ENCODE measurements at regions not wholly inside any gene's neighbourhood (a gene's known extent, or its start where the extent isn't known, plus 50 kb on each side); places are given as distances from the start of the nearest gene placed in this dataset.
A peak's percentile ranks its signal among the peaks of the same experiment; 100 is the strongest.

GRCh38 chr14:30165255-30165654, 237.6 kb upstream of the PRKD1 start:
- TF ChIP-seq EZH2phosphoT487 (IDR thresholded peaks at IDR 0.05; ENCODE audit: low read length) (no peak), EZH2 (optimal IDR thresholded peaks at IDR 0.05; ENCODE audit: low read depth, low read length) (no peak), CTCF (IDR thresholded peaks at IDR 0.05; ENCODE audit: low read length) (no peak)
- H3K4me2 ChIP-seq (ENCODE audit: low read depth, low read length): no peak overlapping the region
- H3K4me1 ChIP-seq (ENCODE audit: low read length): no peaks in the 10 kb centered on the region
- no peaks in the 10 kb centered on the region for H3K36me3 ChIP-seq (replicated peaks; ENCODE audit: insufficient read depth, low read length)
- no peak overlapping the region for H3K9ac ChIP-seq (ENCODE audit: low read length)
- no peaks in the 10 kb centered on the region for H3K9me3 ChIP-seq (replicated peaks; ENCODE audit: insufficient read depth, low read length)
- no peaks in the 10 kb centered on the region for H3K27me3 ChIP-seq (replicated peaks; ENCODE audit: insufficient read depth, low read length)
- no peaks in the 10 kb centered on the region for H3K9me2 ChIP-seq (replicated peaks; ENCODE audit: insufficient read depth, low read length)
- no peak overlapping the region for H3K27ac ChIP-seq (ENCODE audit: low read length)
- no peak overlapping the region for H3K4me3 ChIP-seq (ENCODE audit: low read length)
- H3K79me2 ChIP-seq (ENCODE audit: low read length): no peaks in the 10 kb centered on the region
- no peaks in the 10 kb centered on the region for H4K20me1 ChIP-seq (ENCODE audit: insufficient read depth, low read length)
- no peak overlapping the region for H2AFZ ChIP-seq (ENCODE audit: low read length)
- H3F3A ChIP-seq (ENCODE audit: insufficient read depth, low read length): no peaks in the 10 kb centered on the region
- DNase-seq: peak; percentile 10

GRCh38 chr14:30177781-30178180, 250.1 kb upstream of the PRKD1 start:
- no peak overlapping the region for H3K9ac ChIP-seq (ENCODE audit: low read length)
- H3K36me3 ChIP-seq (replicated peaks; ENCODE audit: insufficient read depth, low read length): no peaks in the 10 kb centered on the region
- no peaks in the 10 kb centered on the region for H3F3A ChIP-seq (ENCODE audit: insufficient read depth, low read length)
- no peak overlapping the region for H3K4me3 ChIP-seq (ENCODE audit: low read length)
- H3K27me3 ChIP-seq (replicated peaks; ENCODE audit: insufficient read depth, low read length): no peaks in the 10 kb centered on the region
- DNase-seq: no peak
- no peak overlapping the region for H2AFZ ChIP-seq (ENCODE audit: low read length)
- no peak overlapping the region for H3K27ac ChIP-seq (ENCODE audit: low read length)
- H3K4me2 ChIP-seq (ENCODE audit: low read depth, low read length): no peak overlapping the region
- TF ChIP-seq CTCF (IDR thresholded peaks at IDR 0.05; ENCODE audit: low read length) (no peak), EZH2 (optimal IDR thresholded peaks at IDR 0.05; ENCODE audit: low read depth, low read length) (no peak), EZH2phosphoT487 (IDR thresholded peaks at IDR 0.05; ENCODE audit: low read length) (no peak)
- no peaks in the 10 kb centered on the region for H3K79me2 ChIP-seq (ENCODE audit: low read length)
- H4K20me1 ChIP-seq (ENCODE audit: insufficient read depth, low read length): no peaks in the 10 kb centered on the region
- H3K4me1 ChIP-seq (ENCODE audit: low read length): no peaks in the 10 kb centered on the region
- H3K9me3 ChIP-seq (replicated peaks; ENCODE audit: insufficient read depth, low read length): no peaks in the 10 kb centered on the region
- H3K9me2 ChIP-seq (replicated peaks; ENCODE audit: insufficient read depth, low read length): no peaks in the 10 kb centered on the region

- no peak for DNase-seq
- Histone ChIP-seq H3K4me3 (ENCODE audit: low read length) (no peak overlapping the region), H3K27ac (ENCODE audit: low read length) (no peak overlapping the region), H3K9me3 (replicated peaks; ENCODE audit: insufficient read depth, low read length) (no peaks in the 10 kb centered on the region), H3K4me2 (ENCODE audit: low read depth, low read length) (no peak overlapping the region), H3K27me3 (replicated peaks; ENCODE audit: insufficient read depth, low read length) (no peaks in the 10 kb centered on the region), H3K79me2 (ENCODE audit: low read length) (no peaks in the 10 kb centered on the region), H3K4me1 (ENCODE audit: low read length) (no peaks in the 10 kb centered on the region), H3K9me2 (replicated peaks; ENCODE audit: insufficient read depth, low read length) (no peaks in the 10 kb centered on the region), H2AFZ (ENCODE audit: low read length) (no peak overlapping the region), H3F3A (ENCODE audit: insufficient read depth, low read length) (no peaks in the 10 kb centered on the region), H3K9ac (ENCODE audit: low read length) (no peak overlapping the region), H3K36me3 (replicated peaks; ENCODE audit: insufficient read depth, low read length) (no peaks in the 10 kb centered on the region), H4K20me1 (ENCODE audit: insufficient read depth, low read length) (no peaks in the 10 kb centered on the region)
- TF ChIP-seq EZH2 (optimal IDR thresholded peaks at IDR 0.05; ENCODE audit: low read depth, low read length) (no peak), EZH2phosphoT487 (IDR thresholded peaks at IDR 0.05; ENCODE audit: low read length) (no peak), CTCF (IDR thresholded peaks at IDR 0.05; ENCODE audit: low read length) (no peak)
These were observed 251.9 kb upstream of the PRKD1 start for GRCh38 chr14:30179381-30180130.
